RWPE2 (cell line): ENCODE measurements at regions not wholly inside any gene's neighbourhood (a gene's known extent, or its start where the extent isn't known, plus 50 kb on each side); places are given as distances from the start of the nearest gene placed in this dataset.
A peak's percentile ranks its signal among the peaks of the same experiment; 100 is the strongest.

Experiments
- ATAC-seq: fragments of 200-7000 bp; cut with Tn5 transposase; 3 replicates; pipeline ENCODE4 v1.9.1; 2021; ENCODE audit warnings: low read depth
- DNase-seq: peaks from one replicate; pipeline ENCODE4 v3.0.0-alpha.2; 2020; ENCODE audit warnings: low spot score
- H3K27ac ChIP-seq: fragments of 450-650 bp; 2 replicates; pipeline ENCODE4 v1.5.1; 2017; ENCODE audit warnings: mild to moderate bottlenecking; ENCODE audit not compliant: poor library complexity, severe bottlenecking
- H3K27me3 ChIP-seq: fragments of 250-450 bp; sonication (Bioruptor Pico); 2 replicates; pipeline ENCODE4 v1.5.1; 2021; ENCODE audit warnings: mild to moderate bottlenecking, moderate library complexity; ENCODE audit not compliant: insufficient read depth, poor library complexity, severe bottlenecking
- H3K36me3 ChIP-seq: fragments of 250-450 bp; sonication (Bioruptor Pico); 2 replicates; pipeline ENCODE4 v1.5.1; 2020; ENCODE audit warnings: low read depth, mild to moderate bottlenecking, moderate library complexity
- H3K4me1 ChIP-seq: fragments of 250-450 bp; sonication (Bioruptor Pico); 2 replicates; pipeline ENCODE4 v1.5.1; 2021; ENCODE audit warnings: mild to moderate bottlenecking, moderate library complexity; ENCODE audit not compliant: insufficient read depth, poor library complexity, severe bottlenecking
- H3K4me3 ChIP-seq: fragments of 250-450 bp; sonication (Bioruptor Pico); 2 replicates; pipeline ENCODE4 v1.5.1; 2021; ENCODE audit warnings: mild to moderate bottlenecking, moderate library complexity; ENCODE audit not compliant: severe bottlenecking
- H3K9me3 ChIP-seq: fragments of 250-450 bp; sonication (Bioruptor Pico); 2 replicates; pipeline ENCODE4 v1.5.1; 2021; ENCODE audit warnings: mild to moderate bottlenecking, moderate library complexity; ENCODE audit not compliant: severe bottlenecking
- TF ChIP-seq, protein P1 (sequence below): fragments of 450-650 bp; IDR thresholded peaks from one replicate; pipeline ENCODE4 v1.5.1; 2017; ENCODE audit warnings: mild to moderate bottlenecking, moderate library complexity; ENCODE audit not compliant: poor library complexity, severe bottlenecking

DNA sequence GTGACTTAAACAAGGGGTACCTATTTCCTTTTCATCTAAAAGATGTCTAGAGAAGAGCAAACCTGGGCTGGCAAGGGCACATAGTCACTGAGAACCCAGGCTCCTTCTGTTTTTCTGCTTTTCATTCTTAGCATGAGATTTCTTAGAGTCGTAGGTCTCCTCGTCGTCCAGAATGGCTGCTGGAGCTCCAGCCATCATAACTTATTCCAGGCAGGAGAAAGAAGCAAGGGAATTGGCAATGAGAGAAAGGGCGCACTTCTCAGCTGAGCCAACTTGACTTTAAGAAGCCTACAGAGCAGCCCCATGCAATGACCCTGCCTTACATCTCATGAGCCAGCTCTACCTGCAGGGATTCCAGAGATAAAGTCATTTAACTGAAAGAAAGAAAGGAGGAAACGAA, 213.4 kb downstream of the BMP7 start:
- DNase-seq (peak; percentile 21), ATAC-seq (no peak)
- TF ChIP-seq, protein P1, sequence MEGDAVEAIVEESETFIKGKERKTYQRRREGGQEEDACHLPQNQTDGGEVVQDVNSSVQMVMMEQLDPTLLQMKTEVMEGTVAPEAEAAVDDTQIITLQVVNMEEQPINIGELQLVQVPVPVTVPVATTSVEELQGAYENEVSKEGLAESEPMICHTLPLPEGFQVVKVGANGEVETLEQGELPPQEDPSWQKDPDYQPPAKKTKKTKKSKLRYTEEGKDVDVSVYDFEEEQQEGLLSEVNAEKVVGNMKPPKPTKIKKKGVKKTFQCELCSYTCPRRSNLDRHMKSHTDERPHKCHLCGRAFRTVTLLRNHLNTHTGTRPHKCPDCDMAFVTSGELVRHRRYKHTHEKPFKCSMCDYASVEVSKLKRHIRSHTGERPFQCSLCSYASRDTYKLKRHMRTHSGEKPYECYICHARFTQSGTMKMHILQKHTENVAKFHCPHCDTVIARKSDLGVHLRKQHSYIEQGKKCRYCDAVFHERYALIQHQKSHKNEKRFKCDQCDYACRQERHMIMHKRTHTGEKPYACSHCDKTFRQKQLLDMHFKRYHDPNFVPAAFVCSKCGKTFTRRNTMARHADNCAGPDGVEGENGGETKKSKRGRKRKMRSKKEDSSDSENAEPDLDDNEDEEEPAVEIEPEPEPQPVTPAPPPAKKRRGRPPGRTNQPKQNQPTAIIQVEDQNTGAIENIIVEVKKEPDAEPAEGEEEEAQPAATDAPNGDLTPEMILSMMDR = no peak
- Histone ChIP-seq H3K27ac (no peak overlapping the region), H3K4me1 (no peaks in the 10 kb centered on the region), H3K4me3 (no peak overlapping the region), H3K36me3 (no peaks in the 10 kb centered on the region), H3K27me3 (no peaks in the 10 kb centered on the region), H3K9me3 (no peaks in the 10 kb centered on the region)

DNA sequence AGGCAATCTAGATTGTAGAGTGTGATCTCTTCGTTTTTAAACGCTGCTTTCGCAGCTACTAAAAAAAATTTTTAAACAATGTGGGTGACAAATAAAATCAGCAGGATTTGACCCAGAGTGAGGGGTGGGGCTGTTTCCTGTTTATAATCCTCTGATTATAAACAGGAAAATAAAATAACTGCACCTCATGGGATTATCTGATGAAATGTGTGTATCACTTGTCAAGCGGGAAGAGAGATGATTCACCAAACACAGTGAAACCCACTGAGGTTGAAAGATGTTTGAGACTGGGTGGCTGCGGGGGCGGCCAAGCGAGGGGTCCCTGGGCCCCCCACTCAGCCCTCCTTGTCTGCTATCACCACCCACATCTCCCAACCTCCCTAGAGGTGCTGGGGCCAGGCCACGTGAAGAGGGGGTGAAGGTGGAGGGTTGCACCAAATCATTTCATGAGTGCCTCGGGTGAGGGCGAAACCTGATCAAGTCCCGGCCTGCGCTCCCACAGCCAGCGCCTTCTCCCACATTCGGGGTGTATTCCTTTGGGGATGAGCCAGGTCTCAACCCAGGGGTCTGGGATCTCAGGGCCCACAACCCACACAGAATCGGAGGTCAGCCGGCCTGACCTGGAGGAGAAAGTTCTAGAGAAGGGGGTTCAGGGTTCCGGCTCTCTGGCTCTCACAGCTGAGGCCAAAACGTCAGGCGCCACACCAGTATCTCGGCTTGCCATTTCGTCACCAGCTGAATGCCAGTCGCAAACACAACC, 212.5 kb downstream of the BMP7 start:
- DNase-seq (peak; percentile 73), ATAC-seq (no peak)
- H3K27me3 ChIP-seq = no peaks in the 10 kb centered on the region
- no peak overlapping the region for H3K27ac ChIP-seq
- TF ChIP-seq, protein P1 = no peak
- no peaks in the 10 kb centered on the region for H3K36me3 ChIP-seq
- H3K4me1 ChIP-seq = no peaks in the 10 kb centered on the region
- H3K4me3 ChIP-seq = no peak overlapping the region
- no peaks in the 10 kb centered on the region for H3K9me3 ChIP-seq

DNA sequence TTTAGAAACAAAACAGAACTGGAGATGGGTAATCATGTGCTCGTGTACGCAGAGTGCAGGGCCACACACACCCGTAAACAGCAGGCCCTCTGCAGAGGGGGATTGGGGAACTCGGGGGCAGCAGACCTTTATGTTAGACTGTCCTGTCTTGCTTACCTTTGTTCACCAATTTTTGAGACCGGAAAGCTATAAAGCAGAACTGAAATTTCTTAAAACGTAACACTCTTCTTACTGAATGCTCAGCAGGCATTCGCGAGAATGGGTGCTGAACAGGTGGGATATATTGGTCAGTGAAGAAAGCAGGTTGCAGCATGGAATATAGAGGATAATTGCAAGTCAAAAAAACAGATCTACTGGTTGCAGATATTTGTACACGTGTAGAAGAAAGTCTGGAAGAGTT, 211.1 kb downstream of the BMP7 start:
- no peaks in the 10 kb centered on the region for H3K36me3 ChIP-seq
- H3K4me1 ChIP-seq = peaks cover 5% of the 10 kb centered on the region
- DNase-seq (peak; percentile 43), ATAC-seq (no peak)
- no peaks in the 10 kb centered on the region for H3K27me3 ChIP-seq
- H3K4me3 ChIP-seq = no peak overlapping the region
- no peak overlapping the region for H3K27ac ChIP-seq
- TF ChIP-seq, protein P1 = no peak
- no peaks in the 10 kb centered on the region for H3K9me3 ChIP-seq

DNA sequence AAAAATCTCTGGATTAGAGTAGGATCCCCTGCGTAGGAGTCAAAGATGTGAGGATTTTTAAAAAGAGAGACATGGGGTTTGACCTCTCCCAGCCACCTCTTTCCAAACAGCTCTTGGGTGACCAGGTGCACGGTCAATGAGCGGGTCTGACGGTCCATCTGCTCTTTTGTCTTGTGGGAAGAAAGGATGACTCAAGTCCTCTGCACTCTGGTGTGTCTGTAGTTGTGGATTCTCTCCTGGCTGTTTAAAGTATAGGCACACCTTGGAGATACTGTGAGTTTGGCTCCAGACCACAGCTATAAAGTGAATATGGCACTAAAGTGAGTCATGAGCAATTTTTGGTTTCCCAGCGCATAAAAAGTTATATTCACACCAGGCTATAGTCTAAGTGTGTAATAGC, 209.8 kb downstream of the BMP7 start:
- Histone ChIP-seq H3K27me3 (no peaks in the 10 kb centered on the region), H3K4me1 (peaks cover 14% of the 10 kb centered on the region), H3K36me3 (no peaks in the 10 kb centered on the region), H3K9me3 (no peaks in the 10 kb centered on the region), H3K27ac (no peak overlapping the region), H3K4me3 (no peak overlapping the region)
- peak; percentile 40 for ATAC-seq
- TF ChIP-seq, protein P1 = no peak
- DNase-seq = peak; percentile 61

DNA sequence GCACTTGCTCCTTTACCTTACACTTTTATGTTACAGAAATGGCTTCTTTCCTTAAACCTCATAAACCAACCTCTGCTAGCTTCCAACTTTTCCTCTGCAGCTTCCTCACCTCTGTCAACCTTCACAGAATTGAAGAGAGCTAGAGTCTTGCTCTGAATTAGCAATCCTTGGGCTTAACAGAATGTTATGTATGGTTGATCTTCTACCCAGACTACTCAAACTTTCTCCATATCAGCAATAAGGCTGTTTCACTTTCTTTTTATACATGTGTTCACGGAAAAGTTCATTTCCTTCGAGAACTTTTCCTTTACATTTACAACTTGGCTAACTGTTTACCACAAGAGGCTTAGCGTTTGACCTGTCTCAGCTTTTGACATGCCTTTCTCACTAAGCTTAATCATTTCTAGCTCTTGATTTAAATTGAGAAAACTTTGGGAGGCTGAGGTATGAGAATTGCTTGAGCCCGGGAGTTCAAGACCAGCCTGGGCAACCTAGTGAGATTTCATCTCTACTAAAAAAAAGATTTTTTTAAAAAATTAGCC, 207.3 kb downstream of the BMP7 start:
- Histone ChIP-seq H3K9me3 (no peaks in the 10 kb centered on the region), H3K27me3 (no peaks in the 10 kb centered on the region), H3K4me1 (peaks cover 14% of the 10 kb centered on the region), H3K27ac (no peak overlapping the region), H3K36me3 (no peaks in the 10 kb centered on the region), H3K4me3 (no peak overlapping the region)
- ATAC-seq = no peak
- TF ChIP-seq, protein P1 = no peak
- no peak for DNase-seq
